Tibial artery (tissue), 4 donors: ENCODE measurements at regions not wholly inside any gene's neighbourhood (a gene's known extent, or its start where the extent isn't known, plus 50 kb on each side); places are given as distances from the start of the nearest gene placed in this dataset.
"Not testable (repeated sequence)": the region's sequence is repeated elsewhere in the genome, so short reads cannot be mapped to it uniquely, and the experiment has no call there.

ENCODE experiments used
- DNase-seq, 2 donors: peaks; one replicate each; pipeline ENCODE4 v3.0.0-alpha.2; 2019
- H3K27ac ChIP-seq, 2 donors: fragments of 200-600 bp; sonication (generic) in 1 of 2; 1 replicate in 1 of 2; 2 replicates in 1 of 2; pipeline ENCODE4 v1.5.1; 2018 to 2019; ENCODE audit warnings: mild to moderate bottlenecking in 1 of 2
- H3K27me3 ChIP-seq, 2 donors: fragments of 200-600 bp; sonication (generic) in 1 of 2; one replicate each; pipeline versions ENCODE4 v1.5.1 to v1.6.0; 2016 to 2019
- H3K36me3 ChIP-seq, 3 donors: fragments of 200-600 bp; sonication (generic) in 2 of 3; one replicate each; pipeline ENCODE4 v1.5.1; 2016 to 2019; ENCODE audit warnings: mild to moderate bottlenecking in 2 of 3
- H3K4me1 ChIP-seq, 4 donors: fragments of 200-600 bp; sonication (generic) in 2 of 4; 1 replicate in 3 of 4; 2 replicates in 1 of 4; pipeline ENCODE4 v1.5.1; 2016 to 2019
- H3K4me3 ChIP-seq, 2 donors: fragments of 200-600 bp; sonication (generic) in 1 of 2; 1 replicate in 1 of 2; 2 replicates in 1 of 2; pipeline ENCODE4 v1.5.1; 2018 to 2019; ENCODE audit warnings: mild to moderate bottlenecking in 2 of 2
- H3K9me3 ChIP-seq, 3 donors: fragments of 200-600 bp; sonication (generic) in 1 of 3; one replicate each; pipeline ENCODE4 v1.5.1; 2016 to 2019
- CTCF ChIP-seq, 2 experiments: fragments of 200-600 bp in 1 of 2; fragments of 450-650 bp in 1 of 2; IDR thresholded peaks; one replicate each; pipeline ENCODE4 v1.5.1; 2017 to 2019; ENCODE audit warnings: antibody characterized with exemption in 2 of 2, mild to moderate bottlenecking in 1 of 2, moderate library complexity in 1 of 2
- intact Hi-C: fragments of 100-400 bp; cut with DNase I; formaldehyde crosslinking; loops from one replicate; pipeline ENCODE4 v1.15.0; 2023; ENCODE audit warnings: low total_unique reads

- H3K9me3 ChIP-seq: no peaks in the 10 kb centered on the region
- H3K4me1 ChIP-seq: no peaks in the 10 kb centered on the region
- H3K36me3 ChIP-seq: no peaks in the 10 kb centered on the region
- H3K27me3 ChIP-seq: no peaks in the 10 kb centered on the region
- intact Hi-C loops: no loop called here
- H3K4me3 ChIP-seq: no peak overlapping the region
- no peak for DNase-seq
- TF ChIP-seq CTCF (IDR thresholded peaks at IDR 0.05): no peak
- no peak overlapping the region for H3K27ac ChIP-seq
Measured at GRCh38 chr4:38468339-38468866, 195.6 kb upstream of the KLF3 start.

GRCh38 chr4:38469410-38469809 is 194.6 kb upstream of the KLF3 start:
- no peak overlapping the region for H3K4me3 ChIP-seq
- intact Hi-C loops: no loop called here
- H3K36me3 ChIP-seq: no peaks in the 10 kb centered on the region
- H3K27ac ChIP-seq: no peak overlapping the region
- no peaks in the 10 kb centered on the region for H3K9me3 ChIP-seq
- no peak for DNase-seq
- H3K4me1 ChIP-seq: no peaks in the 10 kb centered on the region
- H3K27me3 ChIP-seq: no peaks in the 10 kb centered on the region
- no peak for TF ChIP-seq CTCF (IDR thresholded peaks at IDR 0.05)

GRCh38 chr4:38470735-38471262 is 193.2 kb upstream of the KLF3 start:
- no peak for DNase-seq

GRCh38 chr4:38482696-38483095 is 181.3 kb upstream of the KLF3 start:
- H3K4me3 ChIP-seq: no peak overlapping the region
- H3K36me3 ChIP-seq: no peaks in the 10 kb centered on the region
- intact Hi-C loops: no loop called here
- no peaks in the 10 kb centered on the region for H3K27me3 ChIP-seq
- TF ChIP-seq CTCF (IDR thresholded peaks at IDR 0.05): no peak
- no peak overlapping the region for H3K27ac ChIP-seq
- H3K4me1 ChIP-seq: no peaks in the 10 kb centered on the region
- DNase-seq: no peak
- no peaks in the 10 kb centered on the region for H3K9me3 ChIP-seq

More at GRCh38 chr4:38470735-38471262, 193.2 kb upstream of the KLF3 start:
- no peaks in the 10 kb centered on the region for H3K27me3 ChIP-seq
- H3K36me3 ChIP-seq: no peaks in the 10 kb centered on the region
- no peak overlapping the region for H3K27ac ChIP-seq
- intact Hi-C loops: no loop called here
- H3K4me3 ChIP-seq: no peak overlapping the region
- TF ChIP-seq CTCF (IDR thresholded peaks at IDR 0.05): no peak
- H3K9me3 ChIP-seq: no peaks in the 10 kb centered on the region
- H3K4me1 ChIP-seq: no peaks in the 10 kb centered on the region

GRCh38 chr4:38483628-38484027 is 180.4 kb upstream of the KLF3 start:
- DNase-seq, H3K9me3 ChIP-seq, H3K36me3 ChIP-seq, intact Hi-C loops, H3K27ac ChIP-seq, H3K4me1 ChIP-seq, H3K4me3 ChIP-seq, H3K27me3 ChIP-seq: not testable (repeated sequence)

- no peak for TF ChIP-seq CTCF (IDR thresholded peaks at IDR 0.05)
- H3K27me3 ChIP-seq: no peaks in the 10 kb centered on the region
- no peaks in the 10 kb centered on the region for H3K9me3 ChIP-seq
- intact Hi-C loops: no loop called here
- no peak for DNase-seq
- peaks cover 0 to 9% (median 0%) of the 10 kb centered on the region in 4 donors for H3K4me1 ChIP-seq
- H3K27ac ChIP-seq: no peak overlapping the region
- no peaks in the 10 kb centered on the region for H3K36me3 ChIP-seq
- H3K4me3 ChIP-seq: no peak overlapping the region
Measured at GRCh38 chr4:38489011-38489861, 174.8 kb upstream of the KLF3 start.
